IMR-90 (cell line): ENCODE measurements at regions not wholly inside any gene's neighbourhood (a gene's known extent, or its start where the extent isn't known, plus 50 kb on each side); places are given as distances from the start of the nearest gene placed in this dataset.

Experiments
- ATAC-seq: fragments of 200-7000 bp; cut with Tn5 transposase; 2 replicates; pipeline ENCODE4 v1.9.1; 2020; ENCODE audit warnings: low read depth, mild to moderate bottlenecking, moderate library complexity
- BruUV-seq: library from RNA; stranded (reverse); fragments of 400-500 nt; replicated peaks from 2 replicates; lab custom pipeline; 2021; lab: Mats Ljungman, UMichigan
- CTCF ChIA-PET: fragments of 300-600 bp; formaldehyde crosslinking; extraction: SDS; loops from one replicate; lab custom pipeline; 2021; ENCODE audit warnings: antibody characterized with exemption; lab: Yijun Ruan, JAX
- POLR2A ChIA-PET: fragments of 300-600 bp; sonication (Branson Sonifier 250); formaldehyde crosslinking; loops from one replicate; lab custom pipeline; 2022; ENCODE audit warnings: antibody characterized with exemption; ENCODE audit not compliant: unreplicated experiment; lab: Charles Lee
- DNase-seq: peaks from one replicate; pipeline ENCODE4 v3.0.0; 2013
- H2AFZ ChIP-seq: replicated peaks from 2 replicates; pipeline ENCODE3; 2013; ENCODE audit warnings: low read length, mild to moderate bottlenecking; ENCODE audit not compliant: poor library complexity
- H2AK5ac ChIP-seq: 2 replicates; pipeline ENCODE4 v1.6.1; 2013; ENCODE audit warnings: low read depth, low read length, inconsistent platforms
- H2AK9ac ChIP-seq: replicated peaks from 2 replicates; pipeline ENCODE3; 2013; ENCODE audit warnings: mild to moderate bottlenecking, low read depth, low read length, moderate library complexity; ENCODE audit not compliant: poor library complexity
- H2BK120ac ChIP-seq: 2 replicates; pipeline ENCODE4 v1.6.1; 2013; ENCODE audit warnings: low read depth, low read length, inconsistent platforms
- H2BK15ac ChIP-seq: 3 replicates; pipeline ENCODE4 v1.6.1; 2013; ENCODE audit warnings: low read depth, low read length, inconsistent platforms
- H2BK20ac ChIP-seq: 2 replicates; pipeline ENCODE4 v1.6.1; 2013; ENCODE audit warnings: low read depth, mild to moderate bottlenecking, inconsistent platforms, low read length, moderate library complexity
- H2BK5ac ChIP-seq: 2 replicates; pipeline ENCODE4 v1.6.1; 2013; ENCODE audit warnings: mild to moderate bottlenecking, low read depth, low read length, inconsistent platforms; ENCODE audit not compliant: poor library complexity, severe bottlenecking
- H3K14ac ChIP-seq: replicated peaks from 2 replicates; pipeline ENCODE4 v1.6.1; 2013; ENCODE audit warnings: low read depth, low read length, inconsistent platforms
- H3K18ac ChIP-seq: 2 replicates; pipeline ENCODE4 v1.6.1; 2013; ENCODE audit warnings: low read depth, low read length, control low read depth
- H3K23ac ChIP-seq: 2 replicates; pipeline ENCODE4 v1.6.1; 2013; ENCODE audit warnings: low read depth, low read length, inconsistent platforms
- H3K27ac ChIP-seq: 2 replicates; pipeline ENCODE4 v1.5.1; 2013; ENCODE audit warnings: mild to moderate bottlenecking, control low read depth, low read length; ENCODE audit not compliant: insufficient read depth
- H3K27me3 ChIP-seq: 2 replicates; pipeline ENCODE4 v1.6.1; 2013; ENCODE audit warnings: low read length; ENCODE audit not compliant: control insufficient read depth, insufficient read depth
- H3K36me3 ChIP-seq: 2 replicates; pipeline ENCODE4 v1.6.1; 2013; ENCODE audit warnings: low read length, mixed read lengths; ENCODE audit not compliant: control insufficient read depth, insufficient read depth
- H3K4ac ChIP-seq: 2 replicates; pipeline ENCODE4 v1.6.1; 2013; ENCODE audit warnings: low read depth, low read length, inconsistent platforms
- H3K4me1 ChIP-seq: 2 replicates; pipeline ENCODE4 v1.6.1; 2013; ENCODE audit warnings: low read length, mixed read lengths; ENCODE audit not compliant: control insufficient read depth, insufficient read depth
- H3K4me2 ChIP-seq: 2 replicates; pipeline ENCODE4 v1.6.1; 2013; ENCODE audit warnings: low read depth, mild to moderate bottlenecking, control low read depth, low read length, moderate library complexity
- H3K4me3 ChIP-seq: 2 replicates; pipeline ENCODE4 v1.5.1; 2013; ENCODE audit warnings: low read depth, mild to moderate bottlenecking, control low read depth, low read length, moderate library complexity; ENCODE audit not compliant: insufficient read depth
- H3K56ac ChIP-seq: 2 replicates; pipeline ENCODE4 v1.6.1; 2013; ENCODE audit warnings: low read length, inconsistent platforms; ENCODE audit not compliant: insufficient read depth; ENCODE audit errors: extremely low read depth
- H3K79me1 ChIP-seq, 2 experiments: 2 replicates each; pipeline ENCODE4 v1.6.1; 2013; ENCODE audit warnings: low read length in 2 of 2, inconsistent platforms in 1 of 2, low read depth in 1 of 2
- H3K9ac ChIP-seq: 2 replicates; pipeline ENCODE4 v1.6.1; 2013; ENCODE audit warnings: low read depth, low read length, control low read depth
- H3K9me1 ChIP-seq: 2 replicates; pipeline ENCODE4 v1.6.1; 2013; ENCODE audit warnings: low read length, inconsistent platforms; ENCODE audit not compliant: insufficient read depth
- H3K9me3 ChIP-seq: 2 replicates; pipeline ENCODE4 v1.6.1; 2013; ENCODE audit warnings: low read length; ENCODE audit not compliant: control insufficient read depth, insufficient read depth
- H4K20me1 ChIP-seq: 2 replicates; pipeline ENCODE4 v1.6.1; 2013; ENCODE audit warnings: low read length, inconsistent platforms; ENCODE audit not compliant: insufficient read depth
- H4K5ac ChIP-seq: 2 replicates; pipeline ENCODE4 v1.6.1; 2013; ENCODE audit warnings: mild to moderate bottlenecking, low read depth, low read length, control low read depth
- H4K8ac ChIP-seq, 2 experiments: 2 replicates each; pipeline ENCODE4 v1.6.1; 2013; ENCODE audit warnings: low read depth in 2 of 2, low read length in 2 of 2, control low read depth in 1 of 2, inconsistent platforms in 1 of 2
- H4K91ac ChIP-seq: 2 replicates; pipeline ENCODE4 v1.6.1; 2013; ENCODE audit warnings: low read depth, low read length, inconsistent platforms; ENCODE audit not compliant: insufficient read depth
- BHLHE40 ChIP-seq: fragments of 150-350 bp; IDR thresholded peaks from 2 replicates; pipeline ENCODE4 v1.6.1; 2016; ENCODE audit warnings: mild to moderate bottlenecking, low read depth, low read length
- CEBPB ChIP-seq: IDR thresholded peaks from 2 replicates; pipeline ENCODE4 v1.6.1; 2012; ENCODE audit warnings: low read depth, low read length, improper control_type of control experiment
- MAFK ChIP-seq: IDR thresholded peaks from 2 replicates; pipeline ENCODE4 v1.6.1; 2012; ENCODE audit warnings: low read depth, low read length, improper control_type of control experiment
- MAZ ChIP-seq: IDR thresholded peaks from 2 replicates; pipeline ENCODE4 v1.6.1; 2012; ENCODE audit warnings: low read depth, mild to moderate bottlenecking, low read length, improper control_type of control experiment, moderate library complexity, borderline replicate concordance
- RAD21 ChIP-seq: IDR thresholded peaks from 2 replicates; pipeline ENCODE4 v1.6.1; 2012; ENCODE audit warnings: low read length, improper control_type of control experiment
- RCOR1 ChIP-seq: IDR thresholded peaks from 2 replicates; pipeline ENCODE4 v1.6.1; 2012; ENCODE audit warnings: mild to moderate bottlenecking, low read length, improper control_type of control experiment; ENCODE audit not compliant: insufficient replicate concordance
- USF2 ChIP-seq: fragments of 150-350 bp; IDR thresholded peaks from 2 replicates; pipeline ENCODE4 v1.6.1; 2017; ENCODE audit warnings: mild to moderate bottlenecking, antibody characterized with exemption, low read length, low read depth
- WGBS, 2 experiments: methylation state at CpG; one replicate each; pipeline versions ENCODE4 v1.1.5 to v1.1.7; 2013; ENCODE audit warnings: missing lambda C conversion rate in 2 of 2; ENCODE audit not compliant: insufficient read length in 1 of 2; ENCODE audit errors: extremely low coverage in 2 of 2; 5-methylcytosine and 5-hydroxymethylcytosine counted together
- dilution Hi-C: fragments of 300-500 bp; cut with HindIII; formaldehyde crosslinking; loops from one replicate; pipeline ENCODE4 v1.14.3; 2018; ENCODE audit warnings: low sequenced_read_pairs; ENCODE audit not compliant: unreplicated experiment
- in situ Hi-C: fragments of 300-500 bp; cut with MboI; formaldehyde crosslinking; loops from 3 replicates; pipeline ENCODE4 v1.14.3; 2019; ENCODE audit warnings: low sequenced_read_pairs, inconsistent platforms, mixed read lengths
- intact Hi-C: fragments of 100-400 bp; cut with micrococcal nuclease; formaldehyde crosslinking; loops from 2 replicates; pipeline ENCODE4 v1.10.0; 2022

GRCh38 chr1:5596651-5597050 is 395.6 kb downstream of the NPHP4 start:
- no peak overlapping the region for H4K5ac ChIP-seq
- no peak for DNase-seq
- BruUV-seq: no TSS peak
- WGBS, 2 experiments: 100% methylated on average over 1 of the region's 8 CpGs; no CpG with 5 or more reads in 1 of the 2 experiments
- no peak overlapping the region for H3K9ac ChIP-seq
- no peak overlapping the region for H4K91ac ChIP-seq
- H3K9me3 ChIP-seq: peaks cover 38% of the 10 kb centered on the region
- no peaks in the 10 kb centered on the region for H4K20me1 ChIP-seq
- H3K27me3 ChIP-seq: no peaks in the 10 kb centered on the region
- no peak overlapping the region for H3K27ac ChIP-seq
- H3K4me1 ChIP-seq: no peaks in the 10 kb centered on the region
- H3K23ac ChIP-seq: no peak overlapping the region
- no peak for ATAC-seq
- no peak overlapping the region for H2AK9ac ChIP-seq
- no peak overlapping the region for H2BK120ac ChIP-seq
- H2BK5ac ChIP-seq: no peak overlapping the region
- H2AFZ ChIP-seq: no peak overlapping the region
- no peak overlapping the region for H3K18ac ChIP-seq
- dilution Hi-C loops: no loop called here
- H3K14ac ChIP-seq: no peak overlapping the region
- ChIA-PET POLR2A (no interaction called here), CTCF (no interaction called here)
- no peak overlapping the region for H2BK20ac ChIP-seq
- H2BK15ac ChIP-seq: no peak overlapping the region
- H3K4me3 ChIP-seq: no peak overlapping the region
- TF ChIP-seq MAZ: no peak
- no peak for TF ChIP-seq BHLHE40
- no peak for TF ChIP-seq MAFK
- TF ChIP-seq USF2: no peak
- no peak for TF ChIP-seq RCOR1
- TF ChIP-seq CEBPB: no peak
- no peak for TF ChIP-seq RAD21
- H2AK5ac ChIP-seq: no peak overlapping the region
- in situ Hi-C loops: no loop called here
- intact Hi-C loops: no loop called here
- no peak overlapping the region for H3K4me2 ChIP-seq
- no peak overlapping the region for H3K4ac ChIP-seq
- H4K8ac ChIP-seq: no peak overlapping the region
- H3K79me1 ChIP-seq: no peaks in the 10 kb centered on the region
- H3K56ac ChIP-seq: no peak overlapping the region
- no peaks in the 10 kb centered on the region for H3K9me1 ChIP-seq
- no peaks in the 10 kb centered on the region for H3K36me3 ChIP-seq
